GM12872 (cell line): ENCODE measurements at regions not wholly inside any gene's neighbourhood (a gene's known extent, or its start where the extent isn't known, plus 50 kb on each side); places are given as distances from the start of the nearest gene placed in this dataset.

Experiments used
- TF ChIP-seq, protein P1 (sequence below): IDR thresholded peaks from 3 replicates; pipeline ENCODE4 v1.5.1; 2011; ENCODE audit warnings: low read depth, mild to moderate bottlenecking, low read length, moderate library complexity; ENCODE audit not compliant: insufficient read depth

DNA sequence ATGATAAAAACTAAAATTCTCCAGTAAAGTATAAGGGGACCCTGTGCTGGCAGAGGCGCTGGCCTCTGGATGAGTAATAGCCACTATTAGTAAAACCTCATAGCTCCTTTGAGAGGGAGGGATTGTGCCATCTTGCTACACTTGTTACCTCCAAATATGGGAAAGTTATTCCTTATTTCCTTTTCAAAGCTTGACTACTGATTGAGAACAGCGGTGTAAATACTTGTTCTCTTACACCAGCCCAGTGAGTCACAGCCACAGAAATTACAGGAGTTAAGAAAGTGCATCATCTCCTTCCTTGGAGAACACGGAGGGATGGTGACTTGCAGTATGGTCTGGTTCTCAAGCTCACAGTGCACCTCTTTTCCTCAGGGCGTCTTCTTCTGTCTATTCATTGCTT lies 379.0 kb downstream of the EFNB2 start:
- TF ChIP-seq, protein P1, sequence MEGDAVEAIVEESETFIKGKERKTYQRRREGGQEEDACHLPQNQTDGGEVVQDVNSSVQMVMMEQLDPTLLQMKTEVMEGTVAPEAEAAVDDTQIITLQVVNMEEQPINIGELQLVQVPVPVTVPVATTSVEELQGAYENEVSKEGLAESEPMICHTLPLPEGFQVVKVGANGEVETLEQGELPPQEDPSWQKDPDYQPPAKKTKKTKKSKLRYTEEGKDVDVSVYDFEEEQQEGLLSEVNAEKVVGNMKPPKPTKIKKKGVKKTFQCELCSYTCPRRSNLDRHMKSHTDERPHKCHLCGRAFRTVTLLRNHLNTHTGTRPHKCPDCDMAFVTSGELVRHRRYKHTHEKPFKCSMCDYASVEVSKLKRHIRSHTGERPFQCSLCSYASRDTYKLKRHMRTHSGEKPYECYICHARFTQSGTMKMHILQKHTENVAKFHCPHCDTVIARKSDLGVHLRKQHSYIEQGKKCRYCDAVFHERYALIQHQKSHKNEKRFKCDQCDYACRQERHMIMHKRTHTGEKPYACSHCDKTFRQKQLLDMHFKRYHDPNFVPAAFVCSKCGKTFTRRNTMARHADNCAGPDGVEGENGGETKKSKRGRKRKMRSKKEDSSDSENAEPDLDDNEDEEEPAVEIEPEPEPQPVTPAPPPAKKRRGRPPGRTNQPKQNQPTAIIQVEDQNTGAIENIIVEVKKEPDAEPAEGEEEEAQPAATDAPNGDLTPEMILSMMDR: no peak

DNA sequence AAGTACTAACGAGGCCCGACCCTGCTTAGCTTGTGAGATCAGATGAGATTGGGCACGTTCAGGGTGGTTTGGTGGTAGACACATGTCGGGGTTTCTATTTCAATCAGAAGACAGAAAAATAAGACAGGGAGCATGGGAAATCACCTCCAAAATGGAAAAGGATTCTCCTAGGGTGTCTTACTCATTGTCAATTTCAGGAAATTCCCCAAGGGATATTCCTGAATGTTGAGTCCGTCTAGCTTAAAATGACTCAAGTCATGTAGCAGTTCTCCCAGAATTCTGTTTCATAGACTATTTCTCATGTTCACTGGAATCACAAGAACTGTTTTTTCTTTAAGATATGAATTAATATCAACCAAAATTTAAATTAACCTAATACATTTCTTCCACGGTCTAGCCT lies 380.1 kb downstream of the EFNB2 start:
- TF ChIP-seq, protein P1: no peak

DNA sequence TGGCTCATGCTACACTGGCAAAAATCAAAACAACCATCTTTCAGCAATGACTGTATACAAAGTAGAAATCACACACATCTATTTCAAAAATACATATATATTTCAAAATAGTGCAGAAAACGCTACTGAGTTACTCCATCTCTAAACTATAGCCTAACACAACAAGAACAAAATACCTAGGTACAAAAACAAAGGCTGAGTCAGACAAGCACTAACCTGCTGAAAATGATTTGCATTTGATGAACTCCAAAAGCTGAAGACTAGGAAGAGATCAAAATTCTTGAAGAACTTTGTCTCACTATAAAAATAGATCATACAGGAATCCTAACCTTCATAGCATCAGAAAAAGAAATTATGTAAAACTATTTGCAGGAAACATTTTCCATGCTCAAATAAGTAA lies 381.6 kb downstream of the EFNB2 start:
- TF ChIP-seq, protein P1: no peak

DNA sequence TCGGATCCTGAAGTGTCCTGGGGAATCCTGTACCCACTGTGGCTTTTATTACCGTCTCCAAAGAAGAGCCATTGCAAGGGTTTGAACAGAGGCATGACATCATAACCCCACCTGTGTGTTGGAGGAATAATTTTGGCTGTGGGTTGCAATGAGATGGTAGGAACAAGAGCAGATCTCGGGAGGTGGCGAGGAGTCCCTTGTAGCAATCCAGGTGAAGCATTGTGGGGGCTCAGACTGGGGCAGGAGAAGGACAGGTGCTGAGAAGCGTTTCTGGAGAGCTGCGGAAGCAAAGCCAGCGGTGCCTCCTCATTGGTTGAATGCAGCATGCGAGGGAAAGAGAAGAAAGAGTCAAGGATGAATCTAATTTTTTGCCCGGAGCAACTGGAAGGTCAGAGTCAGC lies 382.4 kb downstream of the EFNB2 start:
- TF ChIP-seq, protein P1: no peak

DNA sequence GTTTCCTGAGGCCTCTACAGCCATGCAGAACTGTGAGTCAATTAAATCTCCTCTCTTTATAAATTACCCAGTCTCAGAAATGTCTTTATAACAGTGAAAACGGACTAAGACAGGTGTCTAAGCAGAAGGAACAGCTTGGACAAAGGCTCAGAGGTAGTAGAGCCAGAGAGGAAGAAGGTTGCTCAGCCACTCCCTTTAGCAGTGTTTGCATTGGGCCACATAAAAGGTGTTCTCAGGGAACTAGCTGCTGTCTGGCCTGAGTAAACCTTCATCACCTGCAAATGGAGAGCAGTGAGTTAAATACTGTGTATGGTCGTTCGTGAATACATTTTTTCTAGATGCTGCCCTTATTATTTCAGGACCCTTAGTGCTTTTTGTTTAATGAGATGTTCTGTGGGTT lies 383.4 kb downstream of the EFNB2 start:
- TF ChIP-seq, protein P1: no peak

DNA sequence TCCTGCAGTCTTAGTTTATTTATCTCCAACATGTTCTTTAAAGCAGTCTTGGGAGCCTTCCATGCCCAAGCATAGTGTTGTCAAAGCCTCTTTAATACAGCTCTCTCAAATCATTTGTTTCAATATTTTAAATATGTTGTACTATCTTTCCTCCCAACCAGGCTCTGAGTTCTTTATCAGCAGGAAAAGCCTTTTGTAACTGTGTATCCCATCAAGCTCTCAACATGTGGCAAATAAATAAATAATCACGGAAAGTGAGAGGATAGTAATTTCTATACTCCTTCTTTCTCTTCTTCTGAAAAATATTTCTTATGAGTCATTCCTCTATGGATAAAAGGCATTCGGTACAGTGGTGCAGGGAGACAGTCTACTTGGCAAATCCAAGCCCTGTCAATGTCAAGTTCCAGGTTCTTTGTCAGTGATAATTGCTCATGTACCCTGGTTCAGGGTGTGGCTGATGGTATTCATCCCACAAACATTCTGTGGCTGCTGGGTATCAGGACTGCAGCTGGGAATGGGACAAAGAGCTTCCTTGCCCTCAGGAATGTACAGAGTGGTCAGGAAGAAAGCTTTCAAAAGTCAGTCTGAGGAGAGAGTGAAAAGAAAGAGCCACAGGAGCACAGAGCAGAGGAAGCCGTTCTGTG lies 384.3 kb downstream of the EFNB2 start:
- TF ChIP-seq, protein P1: no peak

DNA sequence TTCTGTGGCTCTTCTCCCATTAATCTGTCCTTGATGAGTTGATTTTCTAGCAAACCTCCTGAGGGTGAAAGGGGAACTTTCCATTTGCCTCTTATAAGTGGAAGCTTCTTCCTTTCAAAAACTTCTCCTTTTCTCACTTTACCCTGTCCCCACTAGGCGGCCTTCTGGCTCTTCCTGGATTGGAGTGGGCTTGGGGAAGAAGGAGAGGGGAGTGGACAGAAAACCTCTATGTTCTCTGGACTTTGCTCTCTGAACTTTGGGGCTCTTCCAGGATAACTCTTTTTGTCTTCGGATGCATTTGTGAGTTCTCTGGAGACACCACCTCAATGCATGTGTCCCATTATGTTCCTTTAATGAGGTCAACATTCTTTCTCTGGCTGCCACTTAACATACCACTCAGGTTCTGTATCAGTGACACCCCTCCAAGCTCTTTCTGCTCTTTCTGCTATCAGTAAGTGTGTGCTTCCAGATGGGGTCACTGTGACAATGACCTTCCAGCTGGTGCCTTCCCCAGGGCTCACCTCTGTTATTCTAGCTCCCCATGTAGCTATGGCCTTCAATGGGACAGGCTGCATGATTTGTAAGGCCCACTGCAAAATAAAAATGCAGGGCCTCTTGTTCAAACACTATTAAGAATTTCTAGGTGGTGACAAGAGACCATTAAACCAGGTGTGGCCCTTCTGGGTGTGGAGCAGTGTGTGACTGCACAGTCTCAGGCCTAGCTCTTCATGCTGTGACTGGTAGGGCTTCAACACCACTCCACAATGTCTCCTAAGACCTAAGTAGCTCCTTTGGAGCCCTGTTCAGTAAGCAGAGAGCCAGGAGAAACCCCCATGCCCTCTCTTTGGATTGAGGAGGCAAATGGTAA lies 389.2 kb downstream of the EFNB2 start:
- TF ChIP-seq, protein P1: no peak
